ENCODE measurements at regions not wholly inside any gene's neighbourhood (a gene's known extent, or its start where the extent isn't known, plus 50 kb on each side); places are given as distances from the start of the nearest gene placed in this dataset.
A peak's percentile ranks its signal among the peaks of the same experiment; 100 is the strongest.

DNA sequence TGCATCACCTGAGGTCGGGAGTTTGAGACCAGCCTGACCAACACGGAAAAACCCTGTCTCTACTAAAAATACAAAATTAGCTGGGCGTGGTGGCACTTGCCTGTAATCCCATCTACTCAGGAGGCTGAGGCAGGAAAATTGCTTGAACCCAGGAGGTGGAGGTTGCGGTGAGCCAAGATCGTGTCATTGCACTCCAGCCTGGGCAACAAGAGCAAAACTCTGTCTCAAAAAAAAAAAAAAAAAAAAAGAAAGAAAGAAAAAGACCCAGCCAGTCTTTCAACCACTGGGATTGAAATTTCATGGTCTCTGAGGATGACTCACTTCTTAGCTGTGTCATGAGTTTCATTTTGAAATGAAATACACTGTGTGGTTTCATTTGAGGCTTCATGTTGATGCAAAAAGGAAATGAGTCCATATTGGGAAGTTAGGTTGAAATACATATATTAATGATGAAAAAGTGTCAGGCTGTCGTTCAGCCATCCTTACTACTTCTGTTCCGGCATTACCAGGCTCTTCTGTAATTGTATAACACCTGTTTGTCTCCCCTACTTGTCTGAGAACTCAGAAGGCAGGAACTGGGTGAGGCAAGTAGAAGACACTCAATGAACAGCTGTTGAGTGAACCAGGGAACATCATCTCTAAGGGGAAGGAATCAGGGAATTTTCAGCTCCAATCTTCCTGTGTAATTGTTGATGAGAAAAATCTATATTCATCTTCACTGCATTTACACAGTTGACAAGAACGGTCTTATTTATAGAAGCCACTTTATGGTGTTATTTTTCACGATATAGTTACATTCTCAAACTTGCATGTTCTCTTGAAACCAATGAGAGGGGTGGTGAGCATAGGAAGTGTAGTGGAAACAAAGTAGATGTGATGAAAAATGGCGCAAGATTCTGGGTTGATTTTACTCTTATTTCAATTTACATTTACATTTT lies 87.4 kb downstream of the NFKBIZ start:
- peak; percentile 77 for DNase-seq (ENCODE audit: insufficient read length, low spot score, missing footprints)
- H3K79me2 ChIP-seq (ENCODE audit: insufficient read depth, low read length): no peaks in the 10 kb centered on the region
- no peaks in the 10 kb centered on the region for H4K20me1 ChIP-seq (ENCODE audit: insufficient read depth, low read length)
- peak overlapping the region; percentile 78 for H2AFZ ChIP-seq (ENCODE audit: low read length)
- peaks cover 49% of the 10 kb centered on the region for H3K4me1 ChIP-seq (ENCODE audit: insufficient read depth, low read length)
- peak overlapping the region; percentile 60 for H3K4me2 ChIP-seq (ENCODE audit: insufficient read depth, low read length)
- no peaks in the 10 kb centered on the region for H3K9me3 ChIP-seq (ENCODE audit: low read depth, low read length)
- H3K27ac ChIP-seq (ENCODE audit: low read depth, low read length): peak overlapping the region; percentile 67
- peak overlapping the region; percentile 2 for H3K4me3 ChIP-seq (ENCODE audit: insufficient read depth, low read length)
- no peaks in the 10 kb centered on the region for H3K27me3 ChIP-seq (ENCODE audit: insufficient read depth, low read length)
- TF ChIP-seq, protein P1, sequence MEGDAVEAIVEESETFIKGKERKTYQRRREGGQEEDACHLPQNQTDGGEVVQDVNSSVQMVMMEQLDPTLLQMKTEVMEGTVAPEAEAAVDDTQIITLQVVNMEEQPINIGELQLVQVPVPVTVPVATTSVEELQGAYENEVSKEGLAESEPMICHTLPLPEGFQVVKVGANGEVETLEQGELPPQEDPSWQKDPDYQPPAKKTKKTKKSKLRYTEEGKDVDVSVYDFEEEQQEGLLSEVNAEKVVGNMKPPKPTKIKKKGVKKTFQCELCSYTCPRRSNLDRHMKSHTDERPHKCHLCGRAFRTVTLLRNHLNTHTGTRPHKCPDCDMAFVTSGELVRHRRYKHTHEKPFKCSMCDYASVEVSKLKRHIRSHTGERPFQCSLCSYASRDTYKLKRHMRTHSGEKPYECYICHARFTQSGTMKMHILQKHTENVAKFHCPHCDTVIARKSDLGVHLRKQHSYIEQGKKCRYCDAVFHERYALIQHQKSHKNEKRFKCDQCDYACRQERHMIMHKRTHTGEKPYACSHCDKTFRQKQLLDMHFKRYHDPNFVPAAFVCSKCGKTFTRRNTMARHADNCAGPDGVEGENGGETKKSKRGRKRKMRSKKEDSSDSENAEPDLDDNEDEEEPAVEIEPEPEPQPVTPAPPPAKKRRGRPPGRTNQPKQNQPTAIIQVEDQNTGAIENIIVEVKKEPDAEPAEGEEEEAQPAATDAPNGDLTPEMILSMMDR (IDR thresholded peaks at IDR 0.05; ENCODE audit: extremely low read depth, low read depth, low read length): no peak
- H3K36me3 ChIP-seq (ENCODE audit: insufficient read depth, low read length): no peaks in the 10 kb centered on the region

DNA sequence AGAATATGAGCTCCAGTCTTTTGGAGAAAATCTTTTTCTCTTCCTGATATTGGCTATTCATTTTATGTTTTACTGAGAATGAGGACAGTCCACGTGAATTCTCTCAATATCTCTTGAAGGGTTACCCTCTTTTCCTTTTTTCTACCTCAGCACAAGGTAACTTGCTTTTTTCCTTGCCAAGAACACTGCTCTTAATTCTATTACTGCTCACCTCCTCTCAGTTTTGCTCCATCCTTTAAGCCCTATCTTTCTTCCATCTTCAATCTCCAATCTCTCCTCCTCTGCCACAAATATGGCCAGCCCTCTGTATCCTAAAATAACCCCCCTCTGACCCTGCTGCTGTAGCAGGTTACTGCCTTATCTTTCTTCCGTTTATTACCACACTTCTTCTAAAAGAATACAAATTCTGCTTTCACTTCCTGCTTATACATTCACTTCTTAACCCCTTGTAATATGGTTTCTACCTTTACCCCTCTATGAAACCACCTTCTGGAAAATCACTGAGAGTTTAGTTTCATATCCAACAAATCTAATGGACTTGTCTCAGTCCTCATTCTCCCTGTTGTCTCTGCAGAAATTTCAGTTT lies 89.0 kb downstream of the NFKBIZ start:
- peak overlapping the region; percentile 33 for H2AFZ ChIP-seq (ENCODE audit: low read length)
- H3K4me3 ChIP-seq (ENCODE audit: insufficient read depth, low read length): no peak overlapping the region
- peaks cover 58% of the 10 kb centered on the region for H3K4me1 ChIP-seq (ENCODE audit: insufficient read depth, low read length)
- peak overlapping the region; percentile 6 for H3K27ac ChIP-seq (ENCODE audit: low read depth, low read length)
- no peaks in the 10 kb centered on the region for H4K20me1 ChIP-seq (ENCODE audit: insufficient read depth, low read length)
- H3K79me2 ChIP-seq (ENCODE audit: insufficient read depth, low read length): no peaks in the 10 kb centered on the region
- H3K9me3 ChIP-seq (ENCODE audit: low read depth, low read length): no peaks in the 10 kb centered on the region
- no peaks in the 10 kb centered on the region for H3K36me3 ChIP-seq (ENCODE audit: insufficient read depth, low read length)
- TF ChIP-seq, protein P1 (IDR thresholded peaks at IDR 0.05; ENCODE audit: extremely low read depth, low read depth, low read length): no peak
- H3K4me2 ChIP-seq (ENCODE audit: insufficient read depth, low read length): no peak overlapping the region
- no peaks in the 10 kb centered on the region for H3K27me3 ChIP-seq (ENCODE audit: insufficient read depth, low read length)
- DNase-seq (ENCODE audit: insufficient read length, low spot score, missing footprints): no peak

DNA sequence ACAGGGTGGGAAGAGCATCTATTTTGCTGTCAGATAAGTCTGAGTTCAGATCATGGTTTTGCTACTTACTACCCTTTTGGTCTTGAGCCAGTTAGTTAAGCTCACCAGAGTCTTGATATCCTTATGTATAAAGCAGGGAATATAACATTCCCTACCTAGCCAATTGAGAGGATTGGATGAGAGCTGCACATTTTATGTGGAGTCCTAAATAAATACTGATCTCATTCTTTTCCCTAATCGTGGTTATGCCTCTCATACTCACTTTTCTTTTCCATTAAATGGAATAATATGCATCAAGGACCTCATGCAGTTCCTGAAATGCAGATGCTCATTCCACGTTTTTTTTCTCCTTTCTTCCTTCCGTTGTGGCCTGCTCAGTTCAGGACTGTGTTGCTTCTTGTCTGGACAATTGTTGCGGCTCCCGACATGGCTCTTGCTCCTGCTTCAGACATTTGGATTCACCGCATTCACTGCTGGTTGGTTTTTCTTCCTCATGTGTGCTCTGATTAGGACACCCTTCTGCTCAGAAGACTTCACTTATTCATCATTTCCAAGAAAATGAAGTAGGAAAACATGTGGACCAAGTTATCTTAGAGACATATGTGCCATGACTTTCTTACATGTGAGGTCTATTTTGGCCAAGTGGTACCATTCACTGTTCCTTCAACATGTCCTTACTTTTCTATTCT lies 90.2 kb downstream of the NFKBIZ start:
- H3K4me1 ChIP-seq (ENCODE audit: insufficient read depth, low read length): peaks cover 58% of the 10 kb centered on the region
- H3K27me3 ChIP-seq (ENCODE audit: insufficient read depth, low read length): no peaks in the 10 kb centered on the region
- no peaks in the 10 kb centered on the region for H4K20me1 ChIP-seq (ENCODE audit: insufficient read depth, low read length)
- H3K36me3 ChIP-seq (ENCODE audit: insufficient read depth, low read length): no peaks in the 10 kb centered on the region
- H2AFZ ChIP-seq (ENCODE audit: low read length): peak overlapping the region; percentile 12
- no peaks in the 10 kb centered on the region for H3K9me3 ChIP-seq (ENCODE audit: low read depth, low read length)
- no peak for DNase-seq (ENCODE audit: insufficient read length, low spot score, missing footprints)
- peak overlapping the region; percentile 71 for H3K4me2 ChIP-seq (ENCODE audit: insufficient read depth, low read length)
- H3K27ac ChIP-seq (ENCODE audit: low read depth, low read length): peak overlapping the region; percentile 96
- TF ChIP-seq, protein P1 (IDR thresholded peaks at IDR 0.05; ENCODE audit: extremely low read depth, low read depth, low read length): no peak
- no peak overlapping the region for H3K4me3 ChIP-seq (ENCODE audit: insufficient read depth, low read length)
- H3K79me2 ChIP-seq (ENCODE audit: insufficient read depth, low read length): no peaks in the 10 kb centered on the region
